ENCODE measurements at regions not wholly inside any gene's neighbourhood (a gene's known extent, or its start where the extent isn't known, plus 50 kb on each side); places are given as distances from the start of the nearest gene placed in this dataset.

DNA sequence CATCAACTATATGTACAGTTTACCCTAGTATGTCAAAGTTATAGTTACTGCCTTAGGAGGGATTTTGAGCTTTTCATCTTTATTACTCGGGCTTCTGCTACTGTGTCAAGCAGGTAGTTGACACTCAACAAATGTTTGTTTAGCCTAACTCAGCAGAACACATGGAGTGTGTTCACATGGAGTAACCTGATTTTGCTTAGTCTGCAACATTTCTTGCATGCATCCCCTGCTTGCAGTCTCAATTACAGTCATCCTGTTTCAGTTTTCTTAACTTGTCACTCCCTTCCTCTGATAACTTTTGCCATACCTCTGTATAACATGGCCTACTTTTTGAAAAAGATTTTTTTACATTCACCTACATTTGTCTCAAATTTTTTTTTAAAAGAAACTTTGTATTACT lies 135.5 kb downstream of the NMUR2 start:
- no peak for DNase-seq

- no peak for DNase-seq
Measured at GRCh38 chr5:152264645-152265254, 140.3 kb downstream of the NMUR2 start.

DNA sequence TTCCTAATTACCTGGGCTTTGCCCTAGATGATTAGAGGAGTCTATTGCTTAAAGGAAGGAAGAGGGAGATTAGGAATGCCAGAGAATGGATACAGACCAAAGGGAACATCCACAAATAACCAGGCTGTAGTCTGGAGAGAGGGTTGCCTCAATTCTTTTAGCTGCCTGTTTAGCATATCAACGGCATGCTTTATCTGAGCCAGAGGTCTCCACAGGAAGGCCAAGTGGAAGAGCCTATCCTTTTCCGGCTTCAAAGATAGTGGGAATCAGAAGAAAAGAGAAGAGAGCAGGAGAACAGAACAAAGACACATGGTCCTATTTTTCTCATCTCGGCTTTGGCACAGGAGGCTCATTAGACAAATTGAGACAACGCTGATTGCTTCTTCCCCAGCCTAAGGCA lies 142.4 kb downstream of the NMUR2 start:
- no peak for DNase-seq

GRCh38 chr5:152260940-152261339 lies 144.1 kb downstream of the NMUR2 start:
- no peak for DNase-seq

- no peak for DNase-seq
Measured at GRCh38 chr5:152259702-152260101, 145.4 kb downstream of the NMUR2 start.

- DNase-seq, result no peak
Measured at GRCh38 chr5:152256580-152256979, 148.5 kb downstream of the NMUR2 start.

GRCh38 chr5:152255411-152255810 lies 149.7 kb downstream of the NMUR2 start:
- no peak for DNase-seq

DNA sequence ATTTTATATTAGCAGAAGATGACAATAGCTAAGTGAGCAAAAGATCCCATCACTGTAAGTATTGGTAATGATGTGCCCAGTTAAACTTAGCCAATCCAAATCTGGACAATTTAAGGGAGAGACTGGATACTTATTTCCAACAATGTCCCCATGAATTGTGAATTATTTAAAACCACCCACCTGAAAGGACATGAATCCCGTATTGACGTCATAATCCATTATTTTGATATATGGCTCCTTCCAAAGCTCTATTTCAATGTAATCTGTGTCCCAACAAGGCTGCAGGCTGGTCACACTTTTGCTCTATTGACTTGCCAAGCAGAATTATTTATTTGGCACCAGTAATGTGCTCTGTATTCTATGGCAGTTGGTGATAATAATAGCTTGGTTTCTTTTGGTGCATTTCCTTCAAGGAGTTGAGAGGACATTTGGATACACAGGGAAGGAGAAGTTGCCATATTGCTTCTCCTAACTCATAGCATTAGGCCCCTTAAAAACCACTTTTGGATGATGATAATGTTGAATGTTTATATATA lies 157.2 kb downstream of the NMUR2 start:
- no peak for DNase-seq

DNA sequence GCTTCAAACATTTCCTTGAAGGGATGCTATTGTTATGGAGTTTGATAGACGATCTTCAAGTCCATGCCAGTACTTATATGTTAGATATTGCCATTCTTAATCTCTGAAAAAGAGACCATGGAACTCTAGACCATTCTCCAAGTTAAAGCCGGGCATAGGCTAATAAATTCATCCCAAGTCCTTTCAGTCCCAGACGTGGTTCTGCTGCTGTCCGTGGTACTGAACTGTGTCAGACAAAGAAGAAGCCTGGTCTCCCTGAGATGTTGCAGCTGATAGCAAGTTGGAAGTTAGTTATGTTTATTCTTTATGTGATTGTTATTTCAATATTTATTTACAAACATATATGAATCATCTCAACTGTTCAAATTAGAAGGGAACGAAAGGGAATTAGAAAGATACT lies 158.7 kb downstream of the NMUR2 start:
- DNase-seq, result peak; percentile 5

- no peak for DNase-seq
Measured at GRCh38 chr5:152237531-152237930, 167.5 kb downstream of the NMUR2 start.

- no peak for DNase-seq
Measured at GRCh38 chr5:152226191-152226590, 178.9 kb downstream of the NMUR2 start.

GRCh38 chr5:152221721-152222629 lies 183.1 kb downstream of the NMUR2 start:
- no peak for DNase-seq

- DNase-seq, result no peak
Measured at GRCh38 chr5:152218694-152219093, 186.4 kb downstream of the NMUR2 start.

- no peak for DNase-seq
Measured at GRCh38 chr5:152205804-152206203, 199.3 kb downstream of the NMUR2 start.

DNA sequence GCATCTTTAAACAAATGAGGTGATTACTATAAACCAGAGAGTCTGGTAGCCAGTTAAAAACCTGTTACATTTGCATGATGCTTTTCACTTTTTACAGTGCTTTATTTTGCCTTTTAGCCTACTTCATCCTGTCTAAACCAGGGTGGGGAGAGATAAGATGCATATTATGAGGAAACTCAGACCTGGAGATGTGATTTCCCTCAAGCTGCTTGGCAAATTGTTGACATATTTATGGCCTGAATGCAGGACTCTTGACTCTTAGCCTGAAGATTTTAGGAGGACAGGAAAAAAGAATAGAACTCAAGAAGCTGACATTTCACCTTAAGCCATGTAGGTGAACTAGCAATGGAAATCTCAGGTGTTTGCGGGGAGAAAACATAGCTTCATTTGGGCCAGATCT lies 202.8 kb downstream of the NMUR2 start:
- no peak for DNase-seq

DNA sequence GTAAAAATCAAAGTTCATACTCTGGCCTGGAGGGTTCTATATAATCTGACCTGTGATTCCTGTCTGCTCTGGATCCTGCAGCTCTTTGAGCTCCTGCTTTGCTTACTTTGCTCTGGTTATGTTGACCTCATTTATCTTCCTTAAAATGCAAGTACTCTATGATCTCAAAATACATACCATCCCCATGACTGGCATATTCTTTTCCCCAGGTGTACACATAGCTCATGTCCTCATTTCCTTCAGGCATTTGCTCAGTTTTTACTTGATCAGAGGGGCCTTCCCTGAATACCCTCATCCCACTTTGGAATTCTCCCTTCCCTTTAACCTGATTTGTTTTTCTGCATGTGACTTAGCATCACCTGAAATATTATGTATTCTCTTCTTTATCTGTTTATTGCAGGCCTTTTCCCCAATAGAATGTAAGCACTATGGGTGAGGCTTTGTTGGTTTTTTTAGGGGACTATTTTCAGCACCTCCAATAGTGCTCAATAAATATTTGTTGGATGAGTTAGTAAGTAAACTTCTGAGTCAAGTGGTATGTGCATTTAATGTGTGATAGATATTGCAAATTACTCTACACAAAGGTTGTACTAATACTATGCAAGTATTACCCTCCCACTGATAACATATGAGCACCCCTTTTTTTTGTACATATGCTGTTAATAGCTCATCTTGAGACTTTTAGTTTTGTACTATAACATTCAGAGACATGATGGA lies 211.5 kb downstream of the NMUR2 start:
- no peak for DNase-seq

DNA sequence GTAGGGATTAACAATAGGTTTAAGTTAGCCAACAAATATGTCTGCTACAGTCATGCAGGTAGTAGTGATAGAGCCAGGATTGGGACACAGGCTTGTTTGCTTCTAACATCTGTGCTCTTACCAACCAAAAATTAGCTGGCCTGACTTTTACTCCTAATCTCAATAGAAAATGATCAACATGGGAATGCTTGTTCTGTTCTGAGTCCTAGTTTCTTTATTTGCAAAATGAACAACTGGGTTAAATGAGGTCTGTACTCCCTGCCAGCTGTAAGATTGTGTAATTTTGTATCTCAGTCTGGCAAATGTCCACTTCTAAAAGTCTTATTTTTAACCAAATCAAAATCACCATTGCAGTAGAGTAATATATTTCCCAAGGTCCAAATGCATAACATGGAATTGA lies 216.8 kb downstream of the NMUR2 start:
- DNase-seq, result no peak

DNA sequence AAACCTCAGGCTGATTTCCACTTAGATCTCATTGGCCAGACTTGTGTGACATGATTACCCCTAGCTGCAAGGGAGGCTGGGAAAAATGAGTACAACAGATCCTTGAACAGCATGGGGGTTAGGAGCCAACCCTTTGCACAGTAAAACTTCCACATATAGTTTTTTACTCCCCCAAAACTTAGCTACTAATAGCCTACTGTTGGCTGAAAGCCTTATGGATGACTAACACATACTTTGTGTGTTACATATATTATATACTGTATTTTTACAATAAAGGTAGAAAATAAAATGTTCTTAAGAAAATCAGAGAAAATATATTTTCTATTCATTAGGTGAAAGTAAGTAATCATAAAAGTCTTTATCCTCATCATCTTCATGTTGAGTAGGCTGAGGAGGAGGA lies 217.4 kb downstream of the NMUR2 start:
- DNase-seq, result no peak

GRCh38 chr5:152185547-152186245 lies 219.4 kb downstream of the NMUR2 start:
- DNase-seq, result no peak

- DNase-seq, result no peak
Measured at GRCh38 chr5:152184266-152184665, 220.8 kb downstream of the NMUR2 start.

DNA sequence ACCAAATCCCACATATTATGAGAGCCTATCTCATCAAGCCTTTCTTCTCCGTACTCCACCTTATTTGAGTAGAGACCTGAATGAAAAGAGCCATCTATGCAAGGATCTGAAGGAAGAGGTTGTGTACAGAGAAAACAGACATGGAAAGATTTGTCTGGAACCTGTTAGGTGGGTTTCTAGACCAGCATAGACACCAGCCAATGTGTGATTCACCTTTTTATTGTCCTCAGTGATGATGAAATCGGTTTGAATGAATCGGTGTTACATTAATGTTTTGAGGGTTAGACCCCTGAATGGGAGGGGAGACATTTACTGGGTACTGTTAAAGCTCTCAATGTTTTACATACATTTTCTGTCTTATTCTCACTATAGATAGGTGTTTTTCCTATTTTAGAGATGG lies 223.6 kb downstream of the NMUR2 start:
- no peak for DNase-seq

GRCh38 chr5:152178350-152178699 lies 226.8 kb downstream of the NMUR2 start:
- peak; percentile 7 for DNase-seq

Measured in fibroblast of skin of right biceps (primary cell).